ENCODE measurements at regions not wholly inside any gene's neighbourhood (a gene's known extent, or its start where the extent isn't known, plus 50 kb on each side); places are given as distances from the start of the nearest gene placed in this dataset.
A peak's percentile ranks its signal among the peaks of the same experiment; 100 is the strongest.
"Not testable (repeated sequence)": the region's sequence is repeated elsewhere in the genome, so short reads cannot be mapped to it uniquely, and the experiment has no call there.

GRCh38 chr2:8598295-8599165, 83.3 kb upstream of the ID2 start:
- no peak overlapping the region for H3K4me3 ChIP-seq (ENCODE audit: low read depth, low read length)
- peak; percentile 82 for DNase-seq (ENCODE audit: low read depth, low spot score)
- ChIA-PET POLR2A (no interaction called here), CTCF (no interaction called here)
- TF ChIP-seq CTCF (IDR thresholded peaks at IDR 0.05; ENCODE audit: insufficient read depth, low read length, missing control alignments): no peak

- TF ChIP-seq CTCF (IDR thresholded peaks at IDR 0.05; ENCODE audit: insufficient read depth, low read length, missing control alignments): no peak
- DNase-seq (ENCODE audit: low read depth, low spot score): no peak
- ChIA-PET CTCF (no interaction called here), POLR2A (no interaction called here)
- no peak overlapping the region for H3K4me3 ChIP-seq (ENCODE audit: low read depth, low read length)
Observed at GRCh38 chr2:8599421-8600242, 82.2 kb upstream of the ID2 start.

GRCh38 chr2:8600456-8600855, 81.4 kb upstream of the ID2 start:
- ChIA-PET POLR2A (no interaction called here), CTCF (no interaction called here)
- no peak for TF ChIP-seq CTCF (IDR thresholded peaks at IDR 0.05; ENCODE audit: insufficient read depth, low read length, missing control alignments)
- no peak overlapping the region for H3K4me3 ChIP-seq (ENCODE audit: low read depth, low read length)
- DNase-seq (ENCODE audit: low read depth, low spot score): no peak

GRCh38 chr2:8602809-8603208, 79.0 kb upstream of the ID2 start:
- no peak for DNase-seq (ENCODE audit: low read depth, low spot score)
- ChIA-PET POLR2A (no interaction called here), CTCF (no interaction called here)
- no peak overlapping the region for H3K4me3 ChIP-seq (ENCODE audit: low read depth, low read length)
- no peak for TF ChIP-seq CTCF (IDR thresholded peaks at IDR 0.05; ENCODE audit: insufficient read depth, low read length, missing control alignments)

- DNase-seq (ENCODE audit: low read depth, low spot score); POLR2A ChIA-PET; CTCF ChIA-PET; H3K4me3 ChIP-seq (ENCODE audit: low read depth, low read length): not testable (repeated sequence)
Observed at GRCh38 chr2:8603356-8603755, 78.5 kb upstream of the ID2 start.

GRCh38 chr2:8604262-8604661, 77.6 kb upstream of the ID2 start:
- H3K4me3 ChIP-seq (ENCODE audit: low read depth, low read length): no peak overlapping the region
- ChIA-PET POLR2A (interaction anchor here (2.4 kb wide), 1 partner anchor 77 kb away, joined by 13 read pairs; the partner anchor contains the start of gene ID2), CTCF (no interaction called here)
- TF ChIP-seq CTCF (IDR thresholded peaks at IDR 0.05; ENCODE audit: insufficient read depth, low read length, missing control alignments): no peak
- no peak for DNase-seq (ENCODE audit: low read depth, low spot score)
